ENCODE measurements at regions not wholly inside any gene's neighbourhood (a gene's known extent, or its start where the extent isn't known, plus 50 kb on each side); places are given as distances from the start of the nearest gene placed in this dataset.

GRCh38 chr4:72714482-72715279 is 145.7 kb upstream of the ADAMTS3 start:
- Histone ChIP-seq H3K27ac (ENCODE audit: low read depth, low read length, poor library complexity, severe bottlenecking) (no peak overlapping the region), H3K9me3 (ENCODE audit: low read depth, low read length, poor library complexity, severe bottlenecking) (no peaks in the 10 kb centered on the region), H3K4me1 (ENCODE audit: insufficient read depth, low read length, poor library complexity, severe bottlenecking) (no peaks in the 10 kb centered on the region), H3K4me3 (ENCODE audit: low read depth, low read length, poor library complexity, severe bottlenecking) (no peak overlapping the region), H3K27me3 (replicated peaks; ENCODE audit: insufficient read depth, low read depth, low read length, poor library complexity) (no peaks in the 10 kb centered on the region), H3K36me3 (ENCODE audit: insufficient read depth, low read length, poor library complexity, severe bottlenecking) (no peaks in the 10 kb centered on the region)
- ChIA-PET POLR2A (ENCODE audit: low non-redundant PET) (no interaction called here), CTCF (no interaction called here)
- TF ChIP-seq CTCF (conservative IDR thresholded peaks at IDR 0.05; ENCODE audit: low read depth, low read length) = no peak
- TF ChIP-seq EZH2 (IDR thresholded peaks at IDR 0.05; ENCODE audit: borderline replicate concordance, low read depth, low read length, poor library complexity, severe bottlenecking) = no peak
- no TSS peak for BruUV-seq (replicated peaks)
- intact Hi-C loops (cut with micrococcal nuclease; ENCODE audit: unreplicated experiment) = no loop called here
- no peak for DNase-seq (ENCODE audit: low spot score)

GRCh38 chr4:72712997-72713396 is 144.0 kb upstream of the ADAMTS3 start:
- Histone ChIP-seq H3K9me3 (ENCODE audit: low read depth, low read length, poor library complexity, severe bottlenecking) (no peaks in the 10 kb centered on the region), H3K27ac (ENCODE audit: low read depth, low read length, poor library complexity, severe bottlenecking) (no peak overlapping the region), H3K27me3 (replicated peaks; ENCODE audit: insufficient read depth, low read depth, low read length, poor library complexity) (no peaks in the 10 kb centered on the region), H3K4me3 (ENCODE audit: low read depth, low read length, poor library complexity, severe bottlenecking) (no peak overlapping the region), H3K36me3 (ENCODE audit: insufficient read depth, low read length, poor library complexity, severe bottlenecking) (no peaks in the 10 kb centered on the region), H3K4me1 (ENCODE audit: insufficient read depth, low read length, poor library complexity, severe bottlenecking) (no peaks in the 10 kb centered on the region)
- intact Hi-C loops (cut with micrococcal nuclease; ENCODE audit: unreplicated experiment) = no loop called here
- no peak for TF ChIP-seq CTCF (conservative IDR thresholded peaks at IDR 0.05; ENCODE audit: low read depth, low read length)
- TF ChIP-seq EZH2 (IDR thresholded peaks at IDR 0.05; ENCODE audit: borderline replicate concordance, low read depth, low read length, poor library complexity, severe bottlenecking) = no peak
- DNase-seq (ENCODE audit: low spot score) = no peak
- POLR2A ChIA-PET (ENCODE audit: low non-redundant PET) = no interaction called here
- CTCF ChIA-PET = no interaction called here
- BruUV-seq (replicated peaks) = no TSS peak

- H3K4me1 ChIP-seq (ENCODE audit: insufficient read depth, low read length, poor library complexity, severe bottlenecking) = no peaks in the 10 kb centered on the region
- H3K27ac ChIP-seq (ENCODE audit: low read depth, low read length, poor library complexity, severe bottlenecking) = no peak overlapping the region
- DNase-seq (ENCODE audit: low spot score) = no peak
- intact Hi-C loops (cut with micrococcal nuclease; ENCODE audit: unreplicated experiment) = loop anchor here (10.0 kb wide), 1 partner anchor 205 kb away; no protein-coding TSS in a partner anchor
- TF ChIP-seq EZH2 (IDR thresholded peaks at IDR 0.05; ENCODE audit: borderline replicate concordance, low read depth, low read length, poor library complexity, severe bottlenecking) (no peak), CTCF (conservative IDR thresholded peaks at IDR 0.05; ENCODE audit: low read depth, low read length) (no peak)
- no peak overlapping the region for H3K4me3 ChIP-seq (ENCODE audit: low read depth, low read length, poor library complexity, severe bottlenecking)
- H3K27me3 ChIP-seq (replicated peaks; ENCODE audit: insufficient read depth, low read depth, low read length, poor library complexity) = no peaks in the 10 kb centered on the region
- no peaks in the 10 kb centered on the region for H3K9me3 ChIP-seq (ENCODE audit: low read depth, low read length, poor library complexity, severe bottlenecking)
- no TSS peak for BruUV-seq (replicated peaks)
- ChIA-PET POLR2A (ENCODE audit: low non-redundant PET) (no interaction called here), CTCF (no interaction called here)
- no peaks in the 10 kb centered on the region for H3K36me3 ChIP-seq (ENCODE audit: insufficient read depth, low read length, poor library complexity, severe bottlenecking)
These were observed 140.5 kb upstream of the ADAMTS3 start for GRCh38 chr4:72709475-72709874.
